ENCODE measurements at regions not wholly inside any gene's neighbourhood (a gene's known extent, or its start where the extent isn't known, plus 50 kb on each side); places are given as distances from the start of the nearest gene placed in this dataset.
A peak's percentile ranks its signal among the peaks of the same experiment; 100 is the strongest.
"Not testable (repeated sequence)": the region's sequence is repeated elsewhere in the genome, so short reads cannot be mapped to it uniquely, and the experiment has no call there.

DNA sequence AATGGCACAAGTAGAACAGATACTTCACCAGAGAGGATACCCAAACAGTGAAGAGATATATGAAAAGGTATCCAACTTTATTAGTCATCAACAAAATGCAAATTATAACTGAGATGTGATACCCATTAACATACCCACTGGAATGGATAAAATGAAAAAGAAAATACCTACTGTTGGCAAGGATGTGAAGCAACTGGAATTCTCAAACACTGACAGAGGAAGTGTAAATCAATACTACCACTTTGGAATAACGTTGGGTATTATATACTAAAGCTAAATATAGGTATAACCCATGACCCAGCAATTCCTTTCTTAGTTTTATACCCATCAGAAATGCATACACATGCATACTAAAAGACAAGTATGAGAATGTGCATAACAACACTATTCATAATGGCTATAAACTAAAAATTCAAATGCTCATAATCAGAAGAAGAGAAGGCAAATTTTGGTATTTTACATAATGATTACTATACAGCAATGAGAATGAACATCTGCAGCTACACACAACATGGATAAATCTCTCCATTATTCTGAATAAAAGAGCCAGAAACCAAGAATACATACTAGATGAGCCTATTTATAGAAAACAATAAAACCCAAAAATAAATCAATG is 80.6 kb downstream of the RPL27A start:
- H3K4me3 Mint-ChIP-seq: no peak overlapping the region
- peaks cover 9 to 10% of the 10 kb centered on the region in 2 donors for H3K27me3 Mint-ChIP-seq
- H3K4me1 Mint-ChIP-seq (ENCODE audit: low read depth in 2 of 2): no peaks in the 10 kb centered on the region
- H3K9me3 Mint-ChIP-seq: no peaks in the 10 kb centered on the region
- H3K27ac Mint-ChIP-seq: no peak overlapping the region
- ATAC-seq (replicated peaks): no peak
- no peaks in the 10 kb centered on the region for H3K36me3 Mint-ChIP-seq (ENCODE audit: insufficient read depth)
- no peak for DNase-seq

DNA sequence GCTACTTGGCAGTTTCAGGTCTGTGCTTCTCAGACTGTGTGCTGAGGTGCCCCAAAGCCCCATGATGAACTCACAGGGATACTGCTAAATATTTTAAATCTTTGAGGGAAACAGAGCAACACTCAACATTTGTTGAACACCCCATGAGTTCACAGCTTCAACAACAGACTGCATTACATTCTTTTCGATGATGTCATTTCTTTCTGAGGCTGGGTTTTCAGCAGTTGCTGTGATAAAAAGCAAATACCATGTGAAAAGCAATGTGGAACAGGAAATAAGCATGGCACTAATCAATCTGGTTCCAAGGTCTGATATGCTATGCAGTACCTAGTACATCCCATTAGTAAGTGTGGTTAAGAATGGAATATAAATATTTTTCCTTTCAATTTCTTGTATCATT is 82.7 kb downstream of the RPL27A start:
- DNase-seq (no peak), ATAC-seq (replicated peaks) (no peak)
- no peaks in the 10 kb centered on the region for H3K36me3 Mint-ChIP-seq (ENCODE audit: insufficient read depth)
- no peak overlapping the region for H3K27ac Mint-ChIP-seq
- no peaks in the 10 kb centered on the region for H3K4me1 Mint-ChIP-seq (ENCODE audit: low read depth in 2 of 2)
- no peaks in the 10 kb centered on the region for H3K9me3 Mint-ChIP-seq
- H3K4me3 Mint-ChIP-seq: no peak overlapping the region
- peaks cover 9 to 10% of the 10 kb centered on the region in 2 donors for H3K27me3 Mint-ChIP-seq

DNA sequence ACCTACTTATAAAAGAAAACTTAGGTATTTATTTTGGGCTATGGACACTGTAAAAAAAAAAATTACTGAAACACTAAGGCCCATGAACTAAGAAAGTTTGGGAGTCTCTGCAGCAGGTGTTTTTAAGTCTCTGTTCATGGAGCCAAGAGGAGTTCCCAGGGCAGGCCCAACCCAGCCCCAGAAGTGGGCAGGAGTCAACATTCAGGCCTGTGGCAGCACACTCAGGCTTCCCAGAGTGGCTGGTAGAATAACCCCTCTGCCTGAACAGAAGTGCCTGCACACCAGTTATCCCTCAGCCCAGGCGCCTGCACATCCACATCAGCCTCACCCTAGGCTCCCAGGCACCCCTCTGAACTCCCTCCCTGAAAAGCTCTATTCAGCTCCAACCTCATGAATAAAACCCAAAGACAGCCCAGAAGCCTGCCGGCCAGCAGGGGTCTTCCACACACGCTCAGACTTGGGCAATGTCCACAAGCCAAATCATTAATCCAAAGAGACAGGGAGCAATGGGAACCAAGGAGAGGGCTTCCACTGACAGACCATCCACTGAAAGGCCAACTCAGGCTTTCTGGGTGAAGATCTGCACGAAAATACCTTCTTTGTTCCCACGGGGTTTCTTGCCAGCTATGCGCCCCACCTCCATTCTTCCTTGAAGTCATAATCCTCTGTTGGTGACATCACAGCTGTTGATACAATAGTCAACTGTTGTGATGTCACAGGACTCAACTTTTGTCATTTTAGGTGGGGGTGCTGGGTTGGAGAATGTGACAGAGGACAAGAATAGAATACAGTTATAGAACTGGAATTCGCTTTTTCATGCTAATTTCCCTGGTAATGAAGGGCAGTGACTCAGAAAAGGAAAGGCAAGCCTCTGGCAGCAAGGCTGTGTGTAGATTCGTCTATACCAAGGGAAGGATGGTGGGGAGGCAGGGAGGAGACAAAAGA is 83.7 kb downstream of the RPL27A start:
- DNase-seq (no peak), ATAC-seq (replicated peaks) (no peak)
- Mint-ChIP-seq H3K4me1 (ENCODE audit: low read depth in 2 of 2) (no peaks in the 10 kb centered on the region), H3K9me3 (no peaks in the 10 kb centered on the region), H3K36me3 (ENCODE audit: insufficient read depth) (no peaks in the 10 kb centered on the region), H3K27me3 (peaks cover 9 to 10% of the 10 kb centered on the region in 2 donors), H3K27ac (no peak overlapping the region), H3K4me3 (no peak overlapping the region)

DNA sequence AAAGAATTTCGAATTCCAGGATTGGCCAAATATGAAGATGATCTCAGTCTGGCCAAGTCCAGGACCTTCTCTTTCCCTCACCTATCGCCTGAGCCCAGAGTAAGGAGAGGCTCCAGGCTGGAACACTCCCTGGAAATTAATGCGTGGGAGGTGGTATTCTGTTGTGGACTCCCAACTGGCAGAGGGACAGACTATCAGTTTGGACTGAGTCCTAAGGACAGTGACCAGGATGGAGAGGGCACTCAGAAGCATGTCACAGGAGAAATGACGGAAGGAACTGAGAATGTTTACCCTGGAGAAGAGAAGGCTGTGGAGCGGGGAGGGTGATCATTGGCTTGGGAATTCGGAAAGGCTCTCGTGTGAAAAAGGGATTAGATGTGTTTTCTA is 84.4 kb downstream of the RPL27A start:
- ATAC-seq (replicated peaks) (no peak), DNase-seq (no peak)
- Mint-ChIP-seq H3K9me3 (no peaks in the 10 kb centered on the region), H3K27me3 (peaks cover 9 to 10% of the 10 kb centered on the region in 2 donors), H3K36me3 (ENCODE audit: insufficient read depth) (no peaks in the 10 kb centered on the region), H3K27ac (no peak overlapping the region), H3K4me3 (no peak overlapping the region), H3K4me1 (ENCODE audit: low read depth in 2 of 2) (no peaks in the 10 kb centered on the region)

DNA sequence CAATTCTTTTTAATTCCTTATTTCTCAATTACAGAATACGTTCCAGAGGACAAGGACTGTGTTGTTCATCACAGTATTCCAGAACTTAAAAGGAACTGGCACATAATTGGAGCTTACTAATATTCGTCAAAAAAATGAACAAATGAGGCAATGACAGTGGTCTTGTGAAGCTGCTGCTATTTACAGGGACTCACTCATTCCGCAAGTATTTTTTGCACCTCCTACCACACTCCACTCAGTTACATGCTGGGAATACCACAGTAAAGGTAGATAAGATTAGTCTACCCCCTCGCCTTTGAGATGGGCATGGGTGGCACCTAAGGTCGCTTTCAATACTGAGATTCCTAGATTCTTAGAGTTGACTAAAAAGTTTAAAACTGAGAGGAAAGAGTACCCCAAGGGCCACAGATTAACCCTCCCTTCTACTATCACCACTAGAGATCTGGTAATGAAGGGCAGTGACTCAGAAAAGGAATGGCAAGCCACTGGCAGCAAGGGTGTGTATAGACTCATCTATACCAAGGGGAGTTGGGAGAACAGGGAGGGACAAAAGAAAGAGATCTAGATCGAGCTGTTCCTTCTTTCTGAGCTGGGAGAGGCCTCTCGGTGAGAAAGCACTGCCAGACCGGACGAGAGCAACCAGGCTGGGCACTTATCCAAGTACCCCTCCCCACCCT is 85.0 kb downstream of the RPL27A start:
- DNase-seq (no peak), ATAC-seq (replicated peaks) (no peak)
- Mint-ChIP-seq H3K4me3 (no peak overlapping the region), H3K9me3 (no peaks in the 10 kb centered on the region), H3K4me1 (ENCODE audit: low read depth in 2 of 2) (no peaks in the 10 kb centered on the region), H3K27me3 (peaks cover 9 to 10% of the 10 kb centered on the region in 2 donors), H3K27ac (no peak overlapping the region), H3K36me3 (ENCODE audit: insufficient read depth) (no peaks in the 10 kb centered on the region)

DNA sequence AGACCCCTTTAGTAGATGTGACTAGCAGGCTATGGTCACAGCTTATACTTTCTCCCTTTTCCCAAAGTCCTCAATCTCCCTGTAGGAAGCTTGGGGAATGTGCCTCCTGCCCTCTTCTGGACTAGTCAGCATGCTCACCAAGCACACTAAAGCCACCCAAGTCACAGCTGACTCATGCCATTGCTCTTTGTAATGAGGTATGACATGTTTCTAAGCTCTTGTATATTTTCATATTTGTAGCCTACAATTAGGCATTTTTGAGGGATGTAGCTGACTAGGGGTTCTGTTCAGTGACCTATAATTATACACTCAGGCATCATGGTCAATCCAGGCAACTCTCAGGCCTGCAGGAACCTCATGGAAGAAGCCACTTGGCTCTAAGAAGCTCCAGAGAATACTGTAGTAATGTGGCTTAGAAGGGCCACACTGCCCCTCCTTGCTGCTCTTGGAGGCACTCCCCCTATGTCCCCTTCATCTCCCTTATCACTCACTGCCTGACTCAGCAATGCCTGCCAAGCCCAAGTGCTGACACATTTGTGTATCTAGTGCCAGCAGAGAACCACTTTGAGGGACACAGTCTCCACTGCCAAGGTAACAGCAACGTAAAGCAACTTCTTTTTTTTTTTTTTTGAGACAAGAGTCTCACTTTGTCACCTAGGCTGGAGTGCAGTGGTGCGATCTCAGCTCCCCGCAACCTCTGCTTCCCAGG is 86.2 kb downstream of the RPL27A start:
- Mint-ChIP-seq H3K36me3 (ENCODE audit: insufficient read depth) (no peaks in the 10 kb centered on the region), H3K27me3 (peaks cover 4 to 10% of the 10 kb centered on the region in 2 donors), H3K9me3 (no peaks in the 10 kb centered on the region), H3K4me3 (no peak overlapping the region), H3K27ac (no peak overlapping the region), H3K4me1 (ENCODE audit: low read depth in 2 of 2) (no peaks in the 10 kb centered on the region)
- ATAC-seq (replicated peaks): no peak
- DNase-seq: no peak

DNA sequence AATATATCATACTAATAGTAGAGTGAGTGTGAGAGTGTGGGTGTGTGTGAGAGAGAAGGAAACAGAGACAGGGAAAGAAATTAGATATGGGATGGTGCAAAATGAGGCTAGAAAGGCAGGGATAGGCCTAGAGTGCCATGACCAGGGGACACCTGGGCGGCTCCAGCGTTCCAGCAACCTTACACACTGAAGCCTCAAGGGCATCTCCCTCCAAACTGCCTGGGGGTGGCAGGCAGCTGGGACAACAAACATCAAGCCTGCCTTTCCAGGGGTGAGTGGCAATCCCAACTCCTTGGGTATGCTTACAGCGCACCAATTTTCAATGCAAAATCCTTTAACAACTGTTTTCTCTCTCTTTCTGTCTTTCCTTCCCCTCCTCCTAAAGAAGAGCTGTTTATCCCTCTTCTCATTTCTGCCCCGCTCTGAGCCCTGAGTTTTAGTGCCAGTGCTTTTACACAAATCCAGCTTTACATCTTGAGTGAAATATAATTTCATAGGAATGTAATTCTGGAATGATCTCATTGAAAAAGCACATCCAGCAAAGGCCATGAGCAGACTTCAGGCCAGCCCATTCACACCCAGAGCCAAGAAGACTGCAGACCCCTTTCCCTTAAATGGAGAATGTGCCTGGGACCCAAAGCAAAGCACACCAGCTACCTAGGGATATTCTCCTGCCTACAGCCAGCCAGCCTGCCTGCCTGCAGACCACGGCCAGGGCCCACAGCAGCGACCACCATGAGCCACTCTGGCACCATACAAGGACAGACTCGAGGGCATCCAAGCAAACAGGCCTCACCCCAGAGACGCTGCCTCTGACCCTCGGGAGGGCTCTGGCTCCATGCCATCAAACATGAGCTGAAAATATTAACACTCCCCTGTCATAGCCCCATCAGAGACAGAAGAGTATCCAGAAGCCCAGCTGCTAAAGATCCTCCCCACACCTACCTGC is 90.3 kb downstream of the RPL27A start:
- Mint-ChIP-seq H3K4me3 (no peak overlapping the region), H3K4me1 (ENCODE audit: low read depth in 2 of 2) (peaks cover 0 to 2% of the 10 kb centered on the region in 2 donors), H3K36me3 (ENCODE audit: insufficient read depth) (no peaks in the 10 kb centered on the region), H3K9me3 (no peaks in the 10 kb centered on the region), H3K27me3 (peaks cover 0 to 2% of the 10 kb centered on the region in 2 donors), H3K27ac (no peak overlapping the region)
- no peak for ATAC-seq (replicated peaks)
- DNase-seq: no peak

DNA sequence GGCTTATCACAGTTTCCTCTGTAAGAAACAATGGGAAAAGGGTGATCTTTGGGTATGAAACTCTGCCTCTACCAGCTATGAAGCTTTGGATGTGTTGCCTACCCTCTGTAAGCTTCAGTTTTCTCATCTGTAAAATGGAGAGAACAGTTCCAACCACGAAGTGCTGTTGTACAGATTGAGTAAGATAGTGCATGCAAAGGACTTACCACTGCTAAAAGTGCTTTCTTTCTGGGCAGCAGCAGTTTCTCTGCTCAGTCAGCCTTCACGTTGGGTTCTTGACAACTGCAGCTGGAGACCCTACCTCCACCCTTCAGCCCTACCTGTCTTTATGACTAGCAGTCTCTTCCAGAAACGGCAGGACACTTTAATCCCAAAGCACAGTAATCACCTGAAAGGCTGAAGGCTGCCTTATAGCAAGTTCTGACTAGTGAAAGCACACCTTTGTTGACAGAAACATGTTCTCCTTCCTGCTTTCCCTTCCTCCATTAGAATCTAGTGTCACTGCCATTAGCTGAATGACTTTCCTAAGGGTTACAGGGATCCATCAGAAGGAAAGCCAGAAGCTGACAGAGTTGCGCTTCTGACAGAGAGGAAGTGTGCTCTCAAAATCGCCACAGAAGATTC is 91.4 kb downstream of the RPL27A start:
- Mint-ChIP-seq H3K36me3 (ENCODE audit: insufficient read depth) (no peaks in the 10 kb centered on the region), H3K4me1 (ENCODE audit: low read depth in 2 of 2) (peaks cover 0 to 2% of the 10 kb centered on the region in 2 donors), H3K27ac (peak overlapping the region in 1 of 2 donors; percentile 57), H3K4me3 (no peak overlapping the region), H3K9me3 (no peaks in the 10 kb centered on the region), H3K27me3 (peaks cover 7 to 14% of the 10 kb centered on the region in 2 donors)
- DNase-seq (no peak), ATAC-seq (replicated peaks) (no peak)

DNA sequence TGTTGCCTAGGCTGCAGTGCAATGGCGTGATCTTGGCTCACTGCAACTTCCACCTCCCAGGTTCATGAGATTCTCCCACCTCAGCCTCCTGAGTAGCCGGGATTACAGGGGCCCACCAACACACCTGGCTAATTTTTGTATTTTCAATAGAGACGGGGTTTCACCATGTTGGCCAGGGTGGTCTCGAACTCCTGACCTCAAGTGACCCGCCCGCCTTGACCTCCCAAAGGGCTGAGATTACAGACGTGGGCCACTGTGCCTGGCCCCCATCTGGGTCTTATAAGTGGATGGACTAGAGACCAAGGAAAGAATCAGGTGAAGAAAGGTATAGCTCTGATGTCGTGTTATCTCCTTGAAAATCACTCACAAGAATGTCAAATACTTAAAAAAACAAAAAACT is 92.3 kb downstream of the RPL27A start:
- DNase-seq; H3K4me3 Mint-ChIP-seq; H3K36me3 Mint-ChIP-seq (ENCODE audit: insufficient read depth); H3K9me3 Mint-ChIP-seq; ATAC-seq (replicated peaks); H3K4me1 Mint-ChIP-seq (ENCODE audit: low read depth in 2 of 2): not testable (repeated sequence)
- Mint-ChIP-seq H3K27ac (peak overlapping the region in 1 of 2 donors; percentile 57), H3K27me3 (peaks cover 12 to 17% of the 10 kb centered on the region in 2 donors)

DNA sequence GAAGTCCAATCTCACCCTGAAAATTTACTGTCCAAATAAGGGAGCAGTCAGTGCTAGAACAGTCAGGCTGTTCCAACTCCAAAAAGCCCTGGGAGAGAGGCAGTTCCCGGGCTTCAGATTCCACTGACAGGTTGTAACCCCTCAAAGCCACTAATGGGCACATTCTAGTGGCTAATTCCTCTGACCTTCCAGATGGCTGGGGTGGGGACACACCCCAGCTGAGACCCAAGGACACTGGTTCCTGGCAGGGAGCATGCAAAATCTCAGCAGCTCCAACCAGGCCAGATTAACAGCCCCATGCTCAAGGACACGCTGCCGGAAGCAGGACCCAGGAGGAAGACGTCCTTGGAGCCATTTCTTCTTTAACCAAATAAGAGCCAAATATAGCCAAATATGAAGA is 92.7 kb downstream of the RPL27A start:
- DNase-seq (no peak), ATAC-seq (replicated peaks) (no peak)
- H3K9me3 Mint-ChIP-seq: no peaks in the 10 kb centered on the region
- H3K27me3 Mint-ChIP-seq: peaks cover 16 to 22% of the 10 kb centered on the region in 2 donors
- no peak overlapping the region for H3K4me3 Mint-ChIP-seq
- no peaks in the 10 kb centered on the region for H3K36me3 Mint-ChIP-seq (ENCODE audit: insufficient read depth)
- peaks cover 0 to 2% of the 10 kb centered on the region in 2 donors for H3K4me1 Mint-ChIP-seq (ENCODE audit: low read depth in 2 of 2)
- H3K27ac Mint-ChIP-seq: no peak overlapping the region

DNA sequence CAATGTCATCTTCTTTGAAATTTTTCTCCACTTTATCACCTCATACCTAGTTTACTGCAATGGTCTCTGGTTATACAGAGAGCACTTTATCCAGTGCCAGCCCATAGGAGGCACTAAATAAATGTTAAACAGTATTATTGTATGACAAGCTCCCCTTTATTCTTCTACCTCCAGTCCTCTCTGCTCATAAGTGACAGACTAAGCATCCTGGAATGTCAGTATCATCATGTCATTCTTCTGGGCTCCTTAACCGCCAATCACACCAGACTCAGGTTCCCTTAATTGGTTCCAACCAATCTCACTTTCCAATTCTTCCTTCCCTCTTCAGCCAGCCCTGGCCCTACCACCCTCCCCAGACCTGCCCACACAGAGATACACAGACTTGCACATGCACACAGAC is 93.1 kb downstream of the RPL27A start:
- H3K27ac Mint-ChIP-seq: no peak overlapping the region
- ATAC-seq (replicated peaks): no peak
- H3K4me3 Mint-ChIP-seq: no peak overlapping the region
- DNase-seq: no peak
- peaks cover 20 to 26% of the 10 kb centered on the region in 2 donors for H3K27me3 Mint-ChIP-seq
- peaks cover 0 to 2% of the 10 kb centered on the region in 2 donors for H3K4me1 Mint-ChIP-seq (ENCODE audit: low read depth in 2 of 2)
- H3K36me3 Mint-ChIP-seq (ENCODE audit: insufficient read depth): no peaks in the 10 kb centered on the region
- no peaks in the 10 kb centered on the region for H3K9me3 Mint-ChIP-seq

DNA sequence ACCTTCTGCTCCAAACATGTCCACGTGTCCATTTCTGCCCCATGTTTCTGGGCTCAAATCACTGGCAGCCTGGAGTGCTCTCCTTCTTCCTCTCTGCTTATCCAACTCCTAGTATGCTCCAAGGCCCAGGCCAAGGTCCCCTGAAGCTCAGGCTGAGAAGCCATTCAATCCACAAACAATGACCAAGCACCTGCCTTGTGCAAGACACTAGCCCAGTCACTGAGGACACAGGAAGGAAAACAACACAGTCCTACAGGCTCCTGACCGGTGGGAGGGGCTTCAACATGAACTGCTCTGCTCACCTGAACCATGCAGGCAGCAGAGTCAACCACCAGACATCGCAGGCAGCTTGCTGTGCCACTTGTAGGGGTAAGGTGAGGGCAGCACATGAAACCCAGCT is 93.6 kb downstream of the RPL27A start:
- H3K9me3 Mint-ChIP-seq: no peaks in the 10 kb centered on the region
- ATAC-seq (replicated peaks) (no peak), DNase-seq (no peak)
- peaks cover 0 to 2% of the 10 kb centered on the region in 2 donors for H3K4me1 Mint-ChIP-seq (ENCODE audit: low read depth in 2 of 2)
- no peak overlapping the region for H3K27ac Mint-ChIP-seq
- peaks cover 24 to 30% of the 10 kb centered on the region in 2 donors for H3K27me3 Mint-ChIP-seq
- H3K36me3 Mint-ChIP-seq (ENCODE audit: insufficient read depth): no peaks in the 10 kb centered on the region
- no peak overlapping the region for H3K4me3 Mint-ChIP-seq

All from effector memory CD8-positive, alpha-beta T cell (primary cell).